HCT116 (cell line): ENCODE measurements at regions not wholly inside any gene's neighbourhood (a gene's known extent, or its start where the extent isn't known, plus 50 kb on each side); places are given as distances from the start of the nearest gene placed in this dataset.

ENCODE experiments used
- ATAC-seq: fragments of 200-7000 bp; cut with Tn5 transposase; 2 replicates; pipeline ENCODE4 v1.9.1; 2020; ENCODE audit warnings: mild to moderate bottlenecking, moderate library complexity
- BruUV-seq: library from RNA; stranded (reverse); fragments of 400-500 nt; replicated peaks from 2 replicates; lab custom pipeline; 2021; lab: Mats Ljungman, UMichigan
- CTCF ChIA-PET: fragments of 300-600 bp; sonication (Branson Sonifier 250); formaldehyde crosslinking; loops from one replicate; lab custom pipeline; 2021; ENCODE audit warnings: antibody characterized with exemption; lab: Charles Lee
- POLR2A ChIA-PET: fragments of 300-600, 350-600 bp; sonication (Branson Sonifier 250); formaldehyde crosslinking; loops from one replicate; lab custom pipeline; 2021; ENCODE audit warnings: antibody characterized with exemption; lab: Charles Lee
- RAD21 ChIA-PET, 2 experiments: fragments of 300-600 bp; sonication (Branson Sonifier 250); formaldehyde crosslinking; loops; one replicate each; lab custom pipeline; 2023; ENCODE audit warnings: low total read pairs in 2 of 2; ENCODE audit not compliant: uncharacterized antibody in 2 of 2, unreplicated experiment in 2 of 2, low non-redundant PET in 1 of 2; lab: Charles Lee
- DNase-seq: peaks from one replicate; pipeline ENCODE4 v3.0.0-alpha.2; 2010; ENCODE audit warnings: low read depth, low spot score
- H2AFZ ChIP-seq: fragments of 200-600 bp; shearing (Covaris generic), sonication (generic); 2 replicates; pipeline ENCODE4 v1.6.1; 2017; ENCODE audit warnings: low read depth, mixed run types, mixed read lengths, antibody characterized with exemption, low read length; ENCODE audit not compliant: poor library complexity, severe bottlenecking
- H3K27ac ChIP-seq: 2 replicates; pipeline ENCODE4 v1.5.1; 2012; ENCODE audit warnings: low read depth, low read length
- H3K27me3 ChIP-seq: fragments of 200-600 bp; sonication (generic); 2 replicates; pipeline ENCODE4 v1.6.1; 2016; ENCODE audit warnings: mixed run types, low read length, mixed read lengths; ENCODE audit not compliant: insufficient read depth
- H3K36me3 ChIP-seq, 2 experiments: fragments of 200-500 bp in 1 of 2; fragments of 200-600 bp in 1 of 2; sonication (Bioruptor generic) in 1 of 2; sonication (generic) in 1 of 2; 2 replicates each; pipeline versions ENCODE4 v1.5.1 to v1.6.1; 2014 to 2016; ENCODE audit warnings: low read length in 2 of 2, inconsistent platforms in 1 of 2, mixed read lengths in 1 of 2, mixed run types in 1 of 2; ENCODE audit not compliant: insufficient read depth in 2 of 2, control insufficient read depth in 1 of 2
- H3K4me1 ChIP-seq, 2 experiments: fragments of 200-600 bp in 1 of 2; sonication (generic) in 1 of 2; 2 replicates each; pipeline versions ENCODE4 v1.5.1 to v1.6.1; 2012 to 2017; ENCODE audit warnings: low read length in 2 of 2, inconsistent platforms in 1 of 2, mild to moderate bottlenecking in 1 of 2, mixed read lengths in 1 of 2, mixed run types in 1 of 2, moderate library complexity in 1 of 2; ENCODE audit not compliant: insufficient read depth in 2 of 2, control insufficient read depth in 1 of 2
- H3K4me2 ChIP-seq: fragments of 200-600 bp; sonication (generic); 2 replicates; pipeline ENCODE4 v1.6.1; 2017; ENCODE audit warnings: mixed run types, low read length, mixed read lengths
- H3K4me3 ChIP-seq, 2 experiments: fragments of 200-600 bp in 1 of 2; sonication (generic) in 1 of 2; replicated peaks in 1 of 2; 2 replicates each; pipeline ENCODE4 v1.5.1; 2011 to 2016; ENCODE audit warnings: low read length in 2 of 2, control low read depth in 1 of 2, low read depth in 1 of 2, mild to moderate bottlenecking in 1 of 2, mixed read lengths in 1 of 2, mixed run types in 1 of 2
- H3K79me2 ChIP-seq: fragments of 200-600 bp; sonication (generic); 2 replicates; pipeline ENCODE4 v1.6.1; 2017; ENCODE audit warnings: mild to moderate bottlenecking, mixed run types, low read length, moderate library complexity, mixed read lengths; ENCODE audit not compliant: insufficient read depth
- H3K9ac ChIP-seq: fragments of 200-600 bp; sonication (generic); 2 replicates; pipeline ENCODE4 v1.6.1; 2016; ENCODE audit warnings: low read length, mixed read lengths
- H3K9me2 ChIP-seq: fragments of 200-600 bp; sonication (generic), shearing (Covaris generic); 2 replicates; pipeline ENCODE4 v1.6.1; 2017; ENCODE audit warnings: mixed run types, mild to moderate bottlenecking, moderate library complexity; ENCODE audit not compliant: insufficient read depth
- H3K9me3 ChIP-seq, 2 experiments: fragments of 200-500 bp in 1 of 2; fragments of 200-600 bp in 1 of 2; sonication (Bioruptor generic) in 1 of 2; sonication (generic) in 1 of 2; 2 replicates each; pipeline ENCODE4 v1.6.1; 2014 to 2017; ENCODE audit warnings: low read length in 2 of 2, mixed read lengths in 2 of 2, inconsistent platforms in 1 of 2, low read depth in 1 of 2, mild to moderate bottlenecking in 1 of 2, mixed run types in 1 of 2, moderate library complexity in 1 of 2; ENCODE audit not compliant: control insufficient read depth in 1 of 2, insufficient read depth in 1 of 2
- H4K20me1 ChIP-seq: fragments of 200-600 bp; sonication (generic), shearing (Covaris generic); 2 replicates; pipeline ENCODE4 v1.6.1; 2017; ENCODE audit warnings: mixed run types, mild to moderate bottlenecking, moderate library complexity; ENCODE audit not compliant: insufficient read depth
- CBX3 ChIP-seq: IDR thresholded peaks from 2 replicates; pipeline ENCODE4 v1.6.1; 2012; ENCODE audit warnings: low read depth
- CEBPB ChIP-seq: IDR thresholded peaks from 2 replicates; pipeline ENCODE4 v1.6.1; 2012; ENCODE audit warnings: low read depth
- EZH2 ChIP-seq: fragments of 200-600 bp; sonication (generic); IDR thresholded peaks from 2 replicates; pipeline ENCODE4 v1.6.1; 2017; ENCODE audit warnings: antibody characterized with exemption, mixed run types
- EZH2phosphoT487 ChIP-seq: fragments of 200-600 bp; IDR thresholded peaks from 2 replicates; pipeline ENCODE4 v1.6.1; 2018; ENCODE audit warnings: antibody characterized with exemption, borderline replicate concordance
- JUND ChIP-seq: IDR thresholded peaks from 2 replicates; pipeline ENCODE4 v1.6.1; 2012
- POLR2A ChIP-seq: IDR thresholded peaks from 2 replicates; pipeline ENCODE4 v1.7.0; 2011; ENCODE audit warnings: borderline replicate concordance; ENCODE audit not compliant: insufficient read depth, insufficient read length; ENCODE audit errors: extremely low read depth
- POLR2AphosphoS5 ChIP-seq: IDR thresholded peaks from 2 replicates; pipeline ENCODE4 v1.6.1; 2011; ENCODE audit warnings: mild to moderate bottlenecking, low read depth, low read length, moderate library complexity
- RAD21 ChIP-seq: IDR thresholded peaks from 2 replicates; pipeline ENCODE4 v1.6.1; 2012; ENCODE audit warnings: low read depth, mild to moderate bottlenecking
- SP1 ChIP-seq: IDR thresholded peaks from 2 replicates; pipeline ENCODE4 v1.6.1; 2012; ENCODE audit warnings: low read depth
- SRF ChIP-seq: IDR thresholded peaks from 2 replicates; pipeline ENCODE4 v1.6.1; 2012; ENCODE audit warnings: low read depth
- TCF7L2 ChIP-seq: IDR thresholded peaks from 2 replicates; pipeline ENCODE4 v1.7.0; 2011; ENCODE audit warnings: borderline replicate concordance, inconsistent platforms; ENCODE audit not compliant: insufficient read depth, insufficient read length; ENCODE audit errors: extremely low read depth
- ZFX ChIP-seq: fragments of 450-650 bp; IDR thresholded peaks from 2 replicates; pipeline ENCODE4 v1.6.1; 2017
- ZNF274 ChIP-seq: fragments of 200-500 bp; sonication (Bioruptor generic); IDR thresholded peaks from 2 replicates; pipeline ENCODE4 v1.6.1; 2014; ENCODE audit warnings: mild to moderate bottlenecking, low read depth, low read length, inconsistent platforms
- intact Hi-C: fragments of 100-400 bp; cut with micrococcal nuclease; formaldehyde crosslinking; loops from 2 replicates; pipeline ENCODE4 v1.10.0; 2022
- TF ChIP-seq, protein P1 (sequence below): IDR thresholded peaks from 2 replicates; pipeline ENCODE4 v1.6.1; 2012
- TF ChIP-seq, protein P2 (sequence below): IDR thresholded peaks from 2 replicates; pipeline ENCODE4 v1.6.1; 2012; ENCODE audit warnings: low read depth
- TF ChIP-seq, protein P3 (sequence below): IDR thresholded peaks from 2 replicates; pipeline ENCODE4 v1.6.1; 2011; ENCODE audit warnings: mild to moderate bottlenecking, low read length, moderate library complexity; ENCODE audit not compliant: insufficient replicate concordance; ENCODE audit errors: extremely low read depth

DNA sequence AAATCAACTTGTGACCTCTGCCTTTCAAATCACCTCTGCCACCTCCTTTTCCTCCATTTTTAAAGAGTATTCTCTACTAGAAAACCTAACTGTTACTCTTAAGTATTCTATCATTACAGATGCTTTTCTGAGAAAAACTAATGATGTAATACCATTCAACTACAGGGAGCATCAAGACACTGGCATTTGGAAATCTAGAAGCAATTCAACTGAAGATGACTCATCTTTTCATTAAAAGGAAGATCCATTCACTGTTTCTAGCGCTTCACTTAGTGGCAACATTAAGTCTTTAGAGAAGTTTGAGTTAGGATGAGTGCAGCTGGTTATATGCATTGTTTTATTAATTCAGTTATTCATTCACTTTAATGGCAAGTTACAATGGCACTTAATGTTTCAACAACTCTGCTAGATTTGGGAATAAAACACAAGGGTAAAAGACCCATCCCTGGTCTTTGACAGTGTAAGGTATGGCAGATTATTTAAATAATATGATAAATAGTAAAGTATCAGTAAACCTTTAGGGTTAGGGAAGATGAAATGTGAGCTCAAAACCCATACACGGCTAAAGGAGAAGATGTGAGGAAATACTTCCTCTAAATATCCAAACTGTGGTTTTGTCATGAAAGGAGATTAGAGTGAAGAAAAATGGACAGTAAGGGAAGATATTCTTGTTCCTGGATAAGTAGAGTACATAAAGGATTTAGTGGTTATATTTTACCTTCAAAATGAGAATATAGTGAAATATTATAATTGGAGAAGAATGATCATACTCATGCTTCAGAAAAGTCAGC is 61.7 kb downstream of the KCNJ2 start:
- Histone ChIP-seq H3K4me3 (no peak overlapping the region), H3K9me3 (peaks cover 14 to 30% of the 10 kb centered on the region in 2 experiments; a peak in 3 of 4 replicates), H3K79me2 (no peaks in the 10 kb centered on the region), H3K4me2 (no peak overlapping the region), H3K36me3 (no peaks in the 10 kb centered on the region), H2AFZ (no peak overlapping the region), H4K20me1 (no peaks in the 10 kb centered on the region), H3K27ac (no peak overlapping the region), H3K27me3 (no peaks in the 10 kb centered on the region), H3K4me1 (no peaks in the 10 kb centered on the region), H3K9ac (no peak overlapping the region), H3K9me2 (no peaks in the 10 kb centered on the region)
- BruUV-seq = no TSS peak
- RAD21 ChIA-PET = no interaction called here
- DNase-seq (no peak), ATAC-seq (no peak)
- CTCF ChIA-PET = no interaction called here
- TF ChIP-seq CEBPB (no peak), SP1 (no peak), CBX3 (no peak), EZH2phosphoT487 (no peak), ZNF274 (no peak), SRF (no peak), ZFX (no peak), JUND (no peak), RAD21 (no peak), EZH2 (no peak), TCF7L2 (no peak), POLR2A (no peak), POLR2AphosphoS5 (no peak)
- TF ChIP-seq, protein P1, sequence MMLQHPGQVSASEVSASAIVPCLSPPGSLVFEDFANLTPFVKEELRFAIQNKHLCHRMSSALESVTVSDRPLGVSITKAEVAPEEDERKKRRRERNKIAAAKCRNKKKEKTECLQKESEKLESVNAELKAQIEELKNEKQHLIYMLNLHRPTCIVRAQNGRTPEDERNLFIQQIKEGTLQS = no peak
- TF ChIP-seq, protein P2, sequence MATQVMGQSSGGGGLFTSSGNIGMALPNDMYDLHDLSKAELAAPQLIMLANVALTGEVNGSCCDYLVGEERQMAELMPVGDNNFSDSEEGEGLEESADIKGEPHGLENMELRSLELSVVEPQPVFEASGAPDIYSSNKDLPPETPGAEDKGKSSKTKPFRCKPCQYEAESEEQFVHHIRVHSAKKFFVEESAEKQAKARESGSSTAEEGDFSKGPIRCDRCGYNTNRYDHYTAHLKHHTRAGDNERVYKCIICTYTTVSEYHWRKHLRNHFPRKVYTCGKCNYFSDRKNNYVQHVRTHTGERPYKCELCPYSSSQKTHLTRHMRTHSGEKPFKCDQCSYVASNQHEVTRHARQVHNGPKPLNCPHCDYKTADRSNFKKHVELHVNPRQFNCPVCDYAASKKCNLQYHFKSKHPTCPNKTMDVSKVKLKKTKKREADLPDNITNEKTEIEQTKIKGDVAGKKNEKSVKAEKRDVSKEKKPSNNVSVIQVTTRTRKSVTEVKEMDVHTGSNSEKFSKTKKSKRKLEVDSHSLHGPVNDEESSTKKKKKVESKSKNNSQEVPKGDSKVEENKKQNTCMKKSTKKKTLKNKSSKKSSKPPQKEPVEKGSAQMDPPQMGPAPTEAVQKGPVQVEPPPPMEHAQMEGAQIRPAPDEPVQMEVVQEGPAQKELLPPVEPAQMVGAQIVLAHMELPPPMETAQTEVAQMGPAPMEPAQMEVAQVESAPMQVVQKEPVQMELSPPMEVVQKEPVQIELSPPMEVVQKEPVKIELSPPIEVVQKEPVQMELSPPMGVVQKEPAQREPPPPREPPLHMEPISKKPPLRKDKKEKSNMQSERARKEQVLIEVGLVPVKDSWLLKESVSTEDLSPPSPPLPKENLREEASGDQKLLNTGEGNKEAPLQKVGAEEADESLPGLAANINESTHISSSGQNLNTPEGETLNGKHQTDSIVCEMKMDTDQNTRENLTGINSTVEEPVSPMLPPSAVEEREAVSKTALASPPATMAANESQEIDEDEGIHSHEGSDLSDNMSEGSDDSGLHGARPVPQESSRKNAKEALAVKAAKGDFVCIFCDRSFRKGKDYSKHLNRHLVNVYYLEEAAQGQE = no peak
- TF ChIP-seq, protein P3, sequence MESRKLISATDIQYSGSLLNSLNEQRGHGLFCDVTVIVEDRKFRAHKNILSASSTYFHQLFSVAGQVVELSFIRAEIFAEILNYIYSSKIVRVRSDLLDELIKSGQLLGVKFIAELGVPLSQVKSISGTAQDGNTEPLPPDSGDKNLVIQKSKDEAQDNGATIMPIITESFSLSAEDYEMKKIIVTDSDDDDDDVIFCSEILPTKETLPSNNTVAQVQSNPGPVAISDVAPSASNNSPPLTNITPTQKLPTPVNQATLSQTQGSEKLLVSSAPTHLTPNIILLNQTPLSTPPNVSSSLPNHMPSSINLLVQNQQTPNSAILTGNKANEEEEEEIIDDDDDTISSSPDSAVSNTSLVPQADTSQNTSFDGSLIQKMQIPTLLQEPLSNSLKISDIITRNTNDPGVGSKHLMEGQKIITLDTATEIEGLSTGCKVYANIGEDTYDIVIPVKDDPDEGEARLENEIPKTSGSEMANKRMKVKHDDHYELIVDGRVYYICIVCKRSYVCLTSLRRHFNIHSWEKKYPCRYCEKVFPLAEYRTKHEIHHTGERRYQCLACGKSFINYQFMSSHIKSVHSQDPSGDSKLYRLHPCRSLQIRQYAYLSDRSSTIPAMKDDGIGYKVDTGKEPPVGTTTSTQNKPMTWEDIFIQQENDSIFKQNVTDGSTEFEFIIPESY = no peak
- POLR2A ChIA-PET = no interaction called here
- intact Hi-C loops = no loop called here
